HG03432 (cell line): ENCODE measurements at regions not wholly inside any gene's neighbourhood (a gene's known extent, or its start where the extent isn't known, plus 50 kb on each side); places are given as distances from the start of the nearest gene placed in this dataset.
"Not testable (repeated sequence)": the region's sequence is repeated elsewhere in the genome, so short reads cannot be mapped to it uniquely, and the experiment has no call there.

Experiments
- ATAC-seq: cut with Tn5 transposase; IDR thresholded peaks from one replicate; pipeline ENCODE4 v1.9.1; 2021; ENCODE audit warnings: mild to moderate bottlenecking, moderate library complexity; ENCODE audit not compliant: unreplicated experiment

DNA sequence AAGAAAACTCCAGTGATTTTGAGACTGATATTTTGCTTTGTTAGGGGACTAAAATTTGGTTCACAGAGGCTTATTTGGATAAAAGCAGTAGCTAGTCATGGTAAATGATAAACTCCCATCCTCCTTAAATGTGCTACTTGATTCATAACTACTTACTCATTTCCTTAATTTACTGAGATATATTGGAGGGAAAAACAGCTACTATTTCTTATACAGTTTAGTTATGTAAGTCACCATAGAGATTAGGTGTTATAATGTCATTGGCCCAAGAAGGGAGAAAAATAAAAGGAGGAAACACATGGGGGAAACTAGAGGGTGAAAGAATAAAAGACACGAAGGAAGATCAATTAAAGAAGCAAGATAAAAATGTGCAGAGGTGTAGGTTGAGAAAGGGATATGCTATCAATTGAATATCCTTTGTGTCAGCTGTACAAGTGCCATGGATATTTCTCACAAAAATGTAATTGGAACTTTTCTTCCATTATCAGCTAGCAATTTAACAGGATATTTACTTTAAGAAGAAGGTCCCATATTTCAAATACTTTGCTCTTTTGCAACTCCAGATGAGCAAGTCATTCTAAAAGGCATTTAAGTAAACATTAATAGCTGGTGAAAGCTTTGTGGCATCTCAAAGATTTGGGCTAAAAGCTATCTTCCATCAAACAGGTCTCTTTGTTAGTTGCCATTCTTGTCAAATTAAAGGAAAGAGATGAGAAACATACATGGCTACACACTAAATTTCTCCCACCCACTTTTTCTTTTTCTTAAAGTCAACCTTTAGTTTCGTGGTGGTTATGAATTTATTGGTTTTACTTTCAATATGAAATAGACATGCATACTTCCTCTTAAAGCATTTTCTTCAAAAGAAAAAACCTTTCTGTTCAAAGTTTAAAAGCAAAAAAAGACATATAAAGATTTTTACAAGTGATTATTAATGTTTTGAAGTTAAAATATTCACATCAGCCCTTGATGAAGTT, 439.5 kb downstream of the CCER1 start:
- ATAC-seq, result peak; percentile 99

DNA sequence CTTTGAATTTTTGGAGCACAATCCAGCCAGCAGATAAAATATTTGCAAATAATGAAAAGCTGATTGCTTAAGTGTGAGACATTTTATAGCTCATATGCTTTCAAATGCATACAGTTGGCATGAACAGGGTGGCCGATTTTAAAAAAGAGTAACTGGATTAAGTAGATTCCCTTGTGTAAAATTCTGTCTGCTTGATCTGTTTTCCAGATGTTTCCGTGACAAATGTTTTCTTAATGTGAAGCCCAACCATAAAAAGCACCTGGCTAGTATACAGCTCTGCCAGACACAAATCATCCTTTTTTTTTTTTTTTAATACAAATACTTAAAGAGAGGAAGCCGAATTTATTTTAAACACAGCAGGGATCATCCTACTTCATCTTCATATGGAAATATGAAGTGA, 440.7 kb downstream of the CCER1 start:
- no peak for ATAC-seq

DNA sequence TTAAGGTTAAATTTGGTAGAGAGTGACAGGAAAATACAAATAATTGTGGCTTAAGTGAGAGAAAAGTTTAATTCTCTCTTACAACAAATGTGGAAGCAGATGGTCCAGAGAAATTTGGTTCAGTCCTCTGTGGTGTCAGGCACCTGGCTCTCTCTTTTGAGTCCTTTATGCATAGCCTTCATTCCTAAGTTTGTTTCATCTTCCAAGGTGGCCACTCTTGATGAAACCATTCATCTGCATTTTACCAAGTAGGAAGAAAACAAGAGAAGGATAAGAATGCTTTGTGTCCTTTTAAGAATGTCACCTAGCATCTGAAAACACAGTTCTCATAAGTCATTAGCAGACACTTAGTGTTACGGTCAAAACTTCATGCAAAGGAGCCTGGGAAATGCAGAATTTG, 442.5 kb downstream of the CCER1 start:
- ATAC-seq, result no peak

DNA sequence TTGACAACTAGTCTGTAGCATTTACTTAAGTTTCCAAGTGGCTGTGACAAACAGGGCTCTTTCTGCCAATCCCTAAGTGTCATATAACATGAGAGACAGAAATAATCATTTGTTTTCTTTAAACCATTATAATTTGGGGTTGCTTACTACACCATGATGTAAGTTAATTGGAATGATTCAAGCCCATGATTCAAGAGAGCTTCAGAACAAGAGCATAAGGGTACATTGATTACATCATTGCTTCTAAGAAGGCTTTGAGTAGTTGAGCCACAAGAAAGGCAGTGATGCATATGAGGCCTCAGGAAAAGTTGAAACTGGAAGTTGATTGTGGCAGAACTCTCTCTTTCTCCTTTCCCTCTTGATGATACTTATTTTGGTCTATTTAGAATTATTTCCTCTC, 444.0 kb downstream of the CCER1 start:
- no peak for ATAC-seq

DNA sequence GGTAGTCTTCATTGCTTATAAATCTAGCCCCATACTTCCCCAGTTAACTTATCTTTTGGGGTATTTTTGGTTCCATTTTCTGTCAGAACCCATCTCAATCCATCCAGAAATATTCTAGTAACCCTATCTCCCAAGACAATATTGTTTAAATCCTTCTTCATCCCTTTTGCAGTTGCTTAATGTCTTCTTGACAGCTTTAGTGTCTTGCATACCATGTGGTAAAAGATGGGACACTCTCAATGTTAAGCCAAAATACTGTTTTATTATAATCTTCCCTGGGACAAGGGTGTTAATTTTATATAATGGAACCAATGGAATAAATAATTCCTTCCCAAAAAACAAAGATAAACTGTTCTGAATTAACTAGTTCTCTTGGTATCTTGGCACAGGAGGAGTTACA, 450.2 kb downstream of the CCER1 start:
- no peak for ATAC-seq

DNA sequence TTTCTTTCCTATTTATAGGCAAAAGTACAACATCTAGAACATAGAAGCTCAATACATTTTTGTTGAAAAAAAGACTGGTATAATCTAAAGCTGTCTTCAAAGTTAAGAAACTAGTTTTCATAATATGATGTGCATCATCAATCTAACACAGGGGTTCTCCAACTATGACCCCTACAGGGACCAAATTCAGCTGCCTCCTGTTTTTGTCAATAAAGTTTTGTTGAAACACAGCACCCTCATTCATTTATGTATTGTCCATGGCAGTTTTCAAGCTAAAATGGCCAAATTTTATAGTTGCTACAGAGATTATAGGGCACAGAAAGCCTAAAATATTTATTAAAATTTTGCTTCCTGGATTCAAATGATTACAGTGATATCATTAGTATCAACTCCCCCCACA, 452.9 kb downstream of the CCER1 start:
- no peak for ATAC-seq

DNA sequence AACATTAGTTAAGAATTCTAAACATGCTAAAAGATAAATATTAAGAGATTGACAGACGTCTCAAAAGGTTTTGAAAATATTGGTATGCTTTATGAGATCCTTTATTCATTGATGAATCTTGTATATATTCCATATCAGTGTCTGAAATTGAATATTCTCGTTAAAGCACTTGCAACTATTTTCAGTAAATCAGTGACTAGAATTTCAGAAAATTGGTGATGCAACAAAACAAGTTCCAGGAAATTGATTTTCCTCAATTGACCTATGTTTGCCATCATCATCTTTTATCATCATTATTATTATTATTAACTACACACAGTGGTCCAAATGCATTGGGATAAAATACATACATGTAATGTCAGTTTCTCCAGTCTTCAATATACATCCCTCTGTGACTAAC, 453.6 kb downstream of the CCER1 start:
- ATAC-seq, result no peak

DNA sequence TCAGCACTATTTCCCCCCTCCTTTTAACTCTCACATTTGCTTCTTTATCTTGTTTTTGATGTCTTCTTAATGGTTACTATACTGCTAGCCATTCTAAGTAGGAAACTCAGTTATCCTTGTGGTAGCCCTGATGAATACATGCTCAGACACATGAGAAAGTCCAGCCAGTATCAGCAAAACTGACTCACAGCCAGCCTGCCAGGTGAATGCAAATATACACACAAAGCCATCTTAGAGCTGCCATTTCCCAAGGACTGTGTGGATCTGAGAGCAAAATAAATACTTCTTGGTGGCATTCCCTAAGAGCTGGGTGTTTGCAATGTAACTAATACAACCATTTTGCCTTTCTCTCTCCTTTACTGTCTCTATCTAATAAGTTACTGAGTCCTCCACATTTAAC, 455.2 kb downstream of the CCER1 start:
- no peak for ATAC-seq

DNA sequence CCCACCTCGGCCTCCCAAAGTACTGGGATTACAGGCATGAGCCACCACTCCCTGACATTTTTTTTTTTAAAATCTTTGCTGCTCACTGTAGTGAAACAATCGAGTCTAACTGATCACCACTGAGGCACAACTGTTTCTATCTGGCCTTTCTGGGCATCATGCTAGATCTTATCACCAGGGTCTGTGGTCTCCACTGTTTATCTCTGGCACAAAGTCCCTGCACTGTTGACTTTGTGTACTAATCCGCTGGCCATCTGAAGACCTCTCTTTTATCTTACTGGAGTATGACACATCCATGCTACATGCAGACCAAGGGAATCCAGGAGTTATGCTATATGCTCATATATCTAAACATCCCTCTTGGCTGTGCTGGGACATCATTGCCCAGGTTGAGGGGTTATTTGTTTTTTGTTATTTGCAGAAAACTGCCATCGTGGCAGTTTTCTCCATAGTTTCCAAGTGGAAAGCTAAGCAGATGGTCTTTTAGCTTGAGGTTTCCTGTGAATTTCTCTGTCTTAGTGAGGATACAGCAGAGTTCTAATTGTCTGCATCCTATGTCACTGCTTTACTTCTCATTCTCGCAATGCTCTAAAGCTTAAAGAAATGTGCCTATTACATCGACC, 456.9 kb downstream of the CCER1 start:
- ATAC-seq, result no peak

DNA sequence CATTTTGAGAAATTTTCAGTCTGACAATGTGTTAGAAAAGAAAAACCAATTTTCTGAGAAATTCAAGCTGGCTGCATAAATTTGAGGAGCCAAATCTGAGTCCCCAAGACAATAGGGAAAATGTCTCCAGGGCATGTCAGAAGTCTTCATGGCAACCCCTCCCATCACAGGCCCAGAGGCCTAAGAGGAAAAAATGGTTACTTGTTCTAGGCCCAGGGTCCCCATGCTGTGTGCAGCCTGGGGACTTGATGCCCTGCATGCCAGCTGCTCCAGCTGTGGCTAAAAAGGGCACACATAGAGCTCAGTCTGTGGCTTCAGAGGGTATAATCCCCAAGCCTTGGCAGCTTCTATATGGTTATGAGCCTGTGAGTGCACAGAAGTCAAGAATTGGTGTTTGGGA, 464.6 kb downstream of the CCER1 start:
- no peak for ATAC-seq

DNA sequence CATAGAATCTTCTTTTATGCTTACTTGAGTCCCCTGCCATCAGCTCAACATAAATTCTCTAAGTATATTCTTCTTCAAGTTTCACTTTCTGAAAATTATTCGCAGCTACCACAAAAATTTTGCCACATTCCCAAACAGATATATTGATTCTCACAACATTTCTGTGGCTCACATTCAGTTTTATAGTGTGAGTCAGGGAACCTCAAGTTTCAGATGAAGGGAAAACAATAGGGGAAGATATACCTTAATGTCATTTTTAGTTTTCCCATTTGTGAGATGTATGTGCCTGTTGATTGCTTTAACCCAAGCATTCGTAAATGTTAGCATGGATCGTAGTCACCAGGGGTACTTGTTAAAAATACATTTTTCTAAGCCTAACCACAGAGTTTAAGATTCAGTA, 465.8 kb downstream of the CCER1 start:
- no peak for ATAC-seq

DNA sequence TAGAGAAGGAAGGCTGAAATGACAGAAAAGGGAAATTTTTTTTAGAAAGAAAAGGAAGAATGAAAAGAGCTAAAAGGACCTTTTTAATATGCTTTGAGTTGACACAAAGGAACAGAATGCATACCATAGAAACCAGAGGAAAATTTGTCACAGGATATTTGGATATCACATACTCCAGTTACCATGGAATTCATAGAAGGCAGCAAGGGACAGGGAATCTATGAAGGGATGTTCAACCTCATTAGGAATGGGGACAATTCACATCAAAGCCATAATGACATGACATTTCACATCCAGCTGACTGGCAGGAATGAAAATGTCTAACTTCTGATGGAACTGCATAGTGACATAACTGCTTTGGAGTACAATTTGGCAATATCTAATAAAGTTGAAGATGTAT, 469.4 kb downstream of the CCER1 start:
- ATAC-seq, result no peak

DNA sequence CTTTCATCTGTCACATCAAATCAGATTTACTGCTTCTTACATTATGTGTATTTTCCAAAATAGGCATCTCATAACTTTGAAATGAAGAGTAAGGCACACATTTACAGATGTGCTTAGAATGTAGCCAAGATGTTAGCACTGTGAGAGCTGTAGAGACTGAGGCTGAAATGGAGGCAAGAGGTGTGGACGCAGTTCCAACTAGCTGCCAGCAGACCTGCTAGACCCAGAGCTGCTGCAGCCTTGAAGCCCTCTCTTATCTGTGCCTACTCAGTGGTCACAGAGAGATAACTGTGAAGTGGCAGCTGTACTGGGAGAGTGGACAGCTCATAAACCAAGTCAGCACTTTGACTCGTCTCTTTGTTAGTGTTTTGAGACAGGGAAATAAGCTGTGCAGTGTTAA, 470.9 kb downstream of the CCER1 start:
- no peak for ATAC-seq

DNA sequence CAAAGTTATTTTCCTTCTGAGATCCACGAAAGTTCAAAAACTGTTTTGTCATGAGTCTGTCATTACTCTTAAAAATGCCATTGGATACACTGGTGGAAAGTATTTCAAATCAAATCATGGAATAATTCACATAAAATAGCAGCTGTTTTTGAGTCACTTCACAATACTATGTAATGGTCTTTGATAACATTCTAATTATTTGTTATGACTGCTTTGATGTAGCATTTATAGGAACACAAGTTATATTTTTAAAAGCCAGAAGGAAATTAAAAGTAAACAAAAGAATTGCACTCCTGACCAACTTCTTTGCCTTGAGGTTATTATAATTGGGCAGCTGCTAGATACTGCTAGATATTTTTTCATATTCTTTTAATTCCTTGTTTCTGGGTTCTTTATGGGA, 473.2 kb downstream of the CCER1 start:
- ATAC-seq, result no peak

DNA sequence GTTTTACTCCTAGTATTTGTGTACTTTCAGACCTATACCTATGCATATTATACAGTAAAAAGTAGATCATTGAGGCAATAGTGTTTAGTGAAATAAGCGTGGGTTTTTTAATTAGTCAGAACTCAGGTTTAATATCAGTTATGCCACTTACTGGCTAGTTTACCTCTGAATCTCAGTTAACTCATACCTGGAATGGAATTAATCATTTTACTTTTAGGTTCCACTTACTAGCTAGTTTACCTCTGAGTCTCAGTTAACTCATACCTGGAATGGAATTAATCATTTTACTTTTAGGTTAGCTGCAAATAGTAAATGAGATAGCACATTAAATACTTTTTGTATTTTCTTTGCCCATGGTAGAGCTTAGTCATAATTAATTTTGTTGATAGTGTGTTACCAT, 475.7 kb downstream of the CCER1 start:
- no peak for ATAC-seq

DNA sequence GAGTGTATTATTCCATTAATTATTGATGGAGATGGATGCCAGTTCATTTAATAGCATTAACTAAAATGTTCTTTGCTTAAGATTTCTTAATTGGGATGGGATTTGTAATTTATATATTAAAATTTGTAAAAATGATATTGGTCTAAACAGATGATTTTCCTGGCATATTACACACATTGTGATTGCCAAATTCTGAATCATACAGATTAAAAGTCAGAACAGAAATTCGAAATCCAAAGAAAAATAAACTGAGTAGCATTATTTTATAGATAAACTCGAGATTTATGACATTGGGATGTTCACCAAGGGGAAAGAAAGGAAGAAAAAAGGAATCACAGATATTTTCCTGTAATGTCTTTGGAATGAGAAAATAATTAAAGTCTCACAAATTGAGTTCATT, 481.1 kb downstream of the CCER1 start:
- ATAC-seq, result no peak

DNA sequence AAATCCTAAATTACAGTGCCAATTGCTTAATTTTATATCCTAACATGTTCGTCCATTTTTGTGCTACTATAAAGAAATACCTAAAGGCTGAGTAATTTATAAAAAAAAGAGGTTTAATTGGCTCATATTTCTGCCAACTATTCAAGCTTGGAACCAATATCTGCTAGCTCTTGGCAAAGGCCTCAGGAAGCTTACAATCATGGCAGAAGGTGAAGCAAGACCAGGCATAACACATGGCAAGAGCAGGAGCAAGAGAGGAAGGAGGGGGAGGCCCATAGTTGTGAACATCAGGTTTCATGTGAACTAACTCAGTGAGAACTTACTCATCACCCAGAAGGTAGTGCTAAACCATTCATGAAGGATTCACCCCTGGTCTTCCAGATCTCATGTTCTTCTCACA, 494.3 kb downstream of the CCER1 start:
- no peak for ATAC-seq

DNA sequence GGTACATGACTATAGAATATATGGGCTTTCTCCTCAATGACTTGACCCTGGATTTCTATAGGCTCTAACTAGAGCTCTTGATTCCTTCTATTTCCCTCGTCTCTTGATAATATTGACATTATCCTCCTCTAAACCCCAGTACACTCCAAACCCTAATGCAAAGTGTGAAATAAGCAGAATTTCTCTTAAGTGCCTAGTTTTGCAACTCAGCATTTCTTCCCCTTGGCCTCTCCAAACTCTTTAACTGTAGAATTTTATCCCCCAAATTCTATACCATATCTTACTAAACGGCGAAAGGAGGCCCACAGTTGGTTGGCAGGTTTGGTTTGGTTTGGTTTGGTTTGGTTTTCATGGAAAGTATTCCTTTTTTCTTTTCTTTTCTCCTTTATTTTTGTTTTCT, 498.7 kb downstream of the CCER1 start:
- no peak for ATAC-seq

DNA sequence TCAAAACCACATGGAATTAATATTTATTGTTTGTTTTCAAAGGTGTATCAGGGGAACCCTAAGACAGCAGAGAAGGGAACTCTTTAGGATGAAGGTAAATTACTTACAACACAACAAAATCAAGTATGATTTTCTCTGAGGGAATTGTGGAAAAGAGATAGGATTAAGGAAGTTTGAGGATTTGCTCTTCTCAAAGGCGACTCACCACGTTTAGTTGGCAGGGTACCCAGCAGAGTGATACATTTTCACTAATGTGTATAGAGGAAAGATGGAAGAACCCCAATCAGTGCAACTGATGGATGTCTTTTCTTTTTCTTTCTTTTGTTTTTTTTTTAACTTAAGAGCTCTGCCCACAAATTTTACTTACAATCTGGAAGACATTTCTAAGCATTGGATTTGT, 499.2 kb downstream of the CCER1 start:
- no peak for ATAC-seq

DNA sequence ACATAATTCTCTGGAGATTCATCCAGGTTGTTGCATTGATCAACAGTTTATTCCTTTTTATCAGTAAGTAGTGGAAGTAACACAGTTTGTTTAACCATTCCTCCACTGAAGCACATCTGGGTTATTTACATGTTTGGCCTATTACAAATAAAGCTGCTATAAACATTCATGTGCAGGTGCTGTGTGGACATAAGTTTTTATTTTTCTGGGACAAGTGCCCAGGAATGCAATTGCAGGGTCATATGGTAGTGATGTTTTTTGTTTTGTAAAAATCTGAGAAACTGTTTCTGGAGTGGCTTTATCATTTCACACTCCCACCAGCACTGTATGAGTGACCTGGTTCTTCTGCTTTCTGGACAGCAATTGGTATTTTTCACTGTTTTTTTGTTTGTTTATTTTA, 505.4 kb downstream of the CCER1 start:
- no peak for ATAC-seq

DNA sequence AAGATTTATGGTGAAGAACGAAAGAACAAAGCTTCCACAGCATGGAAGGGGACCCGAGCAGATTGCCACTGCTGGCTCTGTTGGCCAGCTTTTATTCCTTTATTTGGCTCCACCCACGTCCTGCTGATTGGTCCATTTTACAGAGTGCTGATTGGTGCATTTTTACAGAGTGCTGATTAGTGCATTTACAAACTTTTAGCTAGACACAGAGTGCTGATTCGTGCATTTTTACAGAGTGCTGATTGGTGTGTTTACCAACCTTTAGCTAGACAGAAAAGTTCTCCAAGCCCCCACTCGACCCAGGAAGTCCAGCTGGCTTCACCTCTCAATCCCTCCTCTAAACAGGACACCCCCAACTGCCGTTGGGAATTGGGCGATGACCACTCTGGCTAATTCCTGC, 511.5 kb downstream of the CCER1 start:
- not testable (repeated sequence) for ATAC-seq

DNA sequence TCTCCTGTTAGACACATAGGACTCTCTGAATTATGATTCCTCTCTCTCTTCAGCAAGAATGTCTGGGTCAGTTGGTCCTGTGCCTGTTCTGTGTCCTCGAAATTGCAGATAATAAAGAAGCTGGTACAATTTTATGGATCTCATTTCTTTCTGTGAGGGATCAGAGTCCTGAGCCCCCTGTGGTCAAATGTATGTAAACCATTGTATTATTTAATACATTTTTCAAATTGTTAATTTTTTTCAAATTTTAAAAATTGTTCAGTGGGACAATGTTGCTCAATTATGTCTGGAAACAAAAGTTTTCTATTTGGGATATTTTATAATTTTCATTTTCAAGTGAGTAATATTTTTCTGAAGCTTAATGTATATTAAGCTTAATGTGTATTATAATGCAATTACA, 513.5 kb downstream of the CCER1 start:
- no peak for ATAC-seq

DNA sequence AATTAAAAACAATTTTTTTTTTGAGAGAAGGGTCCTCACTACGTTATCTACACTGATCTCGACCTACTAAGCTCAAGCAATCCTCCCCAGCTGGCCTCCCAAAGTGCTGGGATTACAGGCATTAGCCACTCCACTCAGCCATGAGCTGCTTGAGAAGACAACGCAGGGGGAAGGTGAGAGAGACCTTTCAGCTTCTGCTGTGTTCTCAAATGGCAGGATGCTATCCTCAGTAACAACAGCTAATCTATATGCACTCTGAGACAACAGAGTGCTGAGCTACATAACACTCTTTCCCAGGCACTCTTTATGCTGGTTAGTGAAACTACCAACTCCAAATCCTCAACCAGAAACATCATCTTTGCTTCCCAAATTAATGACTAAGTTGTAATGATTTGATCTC, 526.1 kb downstream of the CCER1 start:
- ATAC-seq, result no peak
